Cerebellar nuclear complex (tissue), 1 donor: ENCODE measurements at regions not wholly inside any gene's neighbourhood (a gene's known extent, or its start where the extent isn't known, plus 50 kb on each side); places are given as distances from the start of the nearest gene placed in this dataset.

ENCODE experiments used
- DNase-seq, 2 experiments: peaks; one replicate each; lab custom pipeline; 2025; lab: John Stamatoyannopoulos, UW

DNA sequence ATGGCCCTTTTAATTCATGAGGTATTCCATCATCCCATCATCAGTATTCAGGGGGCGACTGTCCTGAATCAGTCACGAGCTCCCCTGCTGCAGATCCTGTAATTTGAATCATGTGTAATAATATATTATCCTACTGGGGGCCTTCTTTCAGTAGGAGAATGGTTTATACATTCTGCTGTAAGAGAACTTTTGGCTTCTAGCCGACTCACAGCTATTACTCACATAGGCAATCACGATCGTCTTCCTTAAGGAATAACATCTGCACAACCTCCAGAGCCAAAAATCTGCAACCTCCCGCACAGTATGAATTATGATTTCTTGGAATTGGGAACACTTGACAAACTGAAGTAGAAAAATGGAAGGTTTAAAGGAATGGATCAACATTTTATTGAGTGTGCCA is 343.0 kb downstream of the USP25 start:
- DNase-seq = no peak

DNA sequence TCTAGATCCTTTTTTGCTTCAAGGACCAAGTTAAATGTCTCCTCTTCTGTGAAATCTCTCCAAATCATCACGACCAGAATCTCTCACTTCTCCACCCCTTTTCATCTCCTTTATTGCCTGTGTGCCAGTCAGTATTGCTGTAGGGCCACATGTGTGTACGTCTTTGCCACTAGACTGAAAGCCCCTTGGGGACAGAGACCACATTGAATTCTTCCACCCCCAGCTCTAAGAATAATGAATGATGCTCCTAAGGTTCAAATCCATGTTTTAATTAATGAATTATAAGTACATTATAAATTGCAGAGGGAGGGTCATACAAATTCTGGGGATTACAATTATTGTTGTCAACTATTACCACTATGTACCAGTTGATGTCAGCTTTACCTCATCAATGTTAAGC is 343.8 kb downstream of the USP25 start:
- DNase-seq = peak in 1 of 2 experiments; percentile 42

DNA sequence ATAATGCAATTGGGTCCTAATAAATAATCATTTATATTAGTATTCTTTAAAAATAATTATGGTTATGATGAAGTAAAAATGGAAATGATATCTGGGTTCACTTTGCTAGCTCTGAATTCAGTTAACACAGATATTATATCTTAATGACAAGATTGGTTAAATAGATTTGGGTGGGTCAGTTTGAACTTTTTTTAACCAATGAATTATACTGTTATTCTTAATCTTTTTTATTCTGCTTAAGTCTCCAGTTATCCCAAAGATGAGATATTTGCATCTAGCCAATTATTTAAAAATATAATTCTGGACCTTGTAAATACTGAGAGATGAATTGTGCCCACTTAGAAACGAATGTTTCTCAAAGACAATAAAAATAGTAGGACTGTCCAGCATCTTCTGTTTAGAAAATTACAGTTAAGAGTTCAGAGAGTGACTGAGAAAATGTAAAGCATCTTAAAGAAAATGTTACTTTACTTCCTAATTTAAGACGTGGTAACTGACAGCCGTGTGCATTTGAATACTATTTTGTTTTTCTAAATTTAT is 345.2 kb downstream of the USP25 start:
- DNase-seq = no peak

DNA sequence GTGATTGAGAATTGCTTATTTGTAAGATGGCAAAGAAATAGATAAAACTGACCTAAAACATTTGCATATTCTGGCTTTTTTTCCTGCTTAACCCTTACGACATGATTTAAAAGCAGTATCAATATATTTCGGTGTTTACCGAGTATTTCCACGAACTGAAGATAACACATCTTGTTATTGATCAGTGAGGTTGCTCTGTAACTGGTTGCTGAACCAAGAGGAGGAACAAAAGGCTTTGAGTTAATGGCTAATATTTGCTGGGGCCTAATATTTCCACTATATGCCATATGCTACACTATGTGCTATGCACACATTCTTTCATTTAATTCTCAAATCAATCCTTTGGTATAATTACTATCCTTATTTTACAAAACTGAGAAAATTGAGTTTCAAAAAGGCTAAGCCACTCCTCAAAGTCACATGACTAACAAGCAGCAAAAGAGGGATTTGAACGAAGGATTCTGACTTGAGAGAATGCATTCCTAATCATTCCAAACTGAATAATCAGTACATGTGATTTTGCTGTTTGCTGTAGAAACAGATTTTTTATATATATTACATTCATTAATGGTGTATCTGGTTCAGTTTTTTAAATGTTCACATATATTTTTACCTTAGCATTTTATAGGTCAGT is 346.0 kb downstream of the USP25 start:
- peak in 1 of 2 experiments; percentile 19 for DNase-seq

DNA sequence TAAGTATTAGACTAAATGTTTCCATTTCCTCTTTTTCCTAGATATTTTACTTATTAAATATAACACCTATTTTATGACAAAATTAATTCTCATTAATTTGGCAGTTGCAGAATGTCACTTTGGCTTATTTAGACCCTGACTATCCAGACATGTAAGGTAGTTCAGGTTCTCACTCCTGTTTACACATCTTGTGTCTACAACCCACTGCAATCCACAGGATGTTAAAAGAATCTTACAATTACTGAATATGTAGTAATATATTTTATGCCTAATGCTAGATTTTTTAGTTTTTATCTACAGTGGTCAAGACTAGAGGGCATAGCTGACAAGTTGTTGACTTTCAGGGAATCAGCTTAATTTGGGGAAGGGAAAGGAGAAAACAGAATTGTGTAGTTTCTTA is 346.7 kb downstream of the USP25 start:
- no peak for DNase-seq

DNA sequence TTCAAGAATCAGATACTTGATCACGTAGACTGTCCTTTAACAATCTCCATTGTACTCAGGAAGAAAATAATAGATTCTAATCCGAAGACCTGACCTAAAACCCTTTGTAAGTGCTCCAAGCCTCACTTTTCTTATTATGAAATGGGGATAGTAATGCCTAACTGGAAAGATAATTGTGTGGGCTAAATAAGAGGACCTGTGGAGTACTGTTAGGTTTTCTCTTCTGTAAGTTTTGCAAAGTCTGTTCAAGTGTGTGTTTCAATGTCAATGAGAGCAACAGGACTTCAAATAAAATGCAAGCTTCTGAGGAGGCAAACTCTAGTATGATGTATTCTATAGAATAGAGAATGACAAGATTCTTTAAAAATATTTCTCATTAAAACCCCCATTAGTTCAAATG is 348.6 kb downstream of the USP25 start:
- no peak for DNase-seq

DNA sequence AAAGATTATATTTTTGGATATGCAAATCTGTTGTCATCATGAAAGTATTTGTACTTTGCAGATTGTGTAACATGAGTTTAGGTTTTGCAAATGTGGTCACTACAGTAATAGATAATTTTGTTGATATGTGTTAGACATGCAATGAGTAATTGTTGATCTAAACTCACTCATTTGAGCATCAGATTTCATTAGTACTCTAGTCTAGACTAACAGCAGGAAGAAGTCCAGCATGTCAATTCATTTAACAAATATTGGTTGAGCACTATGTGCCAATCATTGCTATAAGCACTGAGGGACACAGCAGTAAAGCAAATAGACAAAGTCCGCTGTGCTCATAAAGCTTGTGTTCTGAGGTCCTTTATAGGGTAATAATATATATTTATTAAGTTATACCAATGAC is 350.0 kb downstream of the USP25 start:
- no peak for DNase-seq

DNA sequence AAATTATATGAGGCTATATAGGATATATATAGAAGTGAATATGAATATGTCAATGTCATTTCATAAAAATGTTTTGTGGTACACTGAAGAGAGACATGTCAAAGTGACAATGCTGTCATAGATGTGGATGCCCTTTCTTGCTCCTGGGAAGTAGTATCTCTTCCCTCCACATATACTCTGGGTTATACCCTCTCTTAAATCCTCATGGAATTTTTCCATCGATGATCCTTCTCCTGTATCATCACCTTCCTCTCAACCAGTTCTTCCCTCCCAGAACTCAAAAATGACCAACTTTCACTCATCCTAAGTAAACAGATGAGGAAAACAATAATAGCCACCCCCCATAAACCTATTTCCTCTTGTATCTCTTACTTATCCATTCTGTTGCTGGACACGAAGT is 351.5 kb downstream of the USP25 start:
- DNase-seq = no peak

DNA sequence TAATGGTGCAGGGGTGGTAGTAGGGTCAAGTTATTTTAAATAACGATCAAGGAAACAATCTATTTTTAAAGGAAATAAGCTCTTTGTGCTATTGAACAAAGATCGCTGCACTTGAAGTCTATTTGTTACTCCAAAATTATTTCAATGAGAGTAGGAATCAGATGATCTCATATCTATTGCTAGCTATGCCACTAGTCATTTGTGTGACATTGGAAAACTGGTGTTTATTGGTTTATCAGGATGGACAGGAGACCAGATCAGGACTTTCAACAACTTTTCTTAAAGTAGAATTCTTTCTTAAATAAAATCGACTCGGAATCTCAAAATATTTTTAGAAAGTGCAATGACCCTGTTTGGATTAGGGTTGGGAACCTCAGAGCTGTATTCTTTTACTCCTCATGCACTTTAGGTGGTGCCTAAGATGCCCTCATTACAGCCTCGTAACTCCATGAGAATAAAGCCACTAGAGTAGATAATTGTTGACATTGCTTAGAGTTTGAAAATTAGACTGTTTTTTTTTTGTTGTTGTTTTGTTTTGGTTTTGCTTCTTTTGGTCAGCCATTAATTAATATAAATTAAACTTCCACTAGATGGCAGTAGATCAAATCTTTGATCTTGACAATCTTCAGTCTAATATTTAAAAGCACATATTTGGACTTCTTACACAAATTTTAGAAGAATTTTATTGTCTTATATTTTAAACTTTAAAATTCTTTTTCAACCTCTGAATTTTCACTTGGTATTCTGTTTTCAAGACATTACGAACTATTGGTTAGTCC is 352.4 kb downstream of the USP25 start:
- peak in 1 of 2 experiments; percentile 21 for DNase-seq

DNA sequence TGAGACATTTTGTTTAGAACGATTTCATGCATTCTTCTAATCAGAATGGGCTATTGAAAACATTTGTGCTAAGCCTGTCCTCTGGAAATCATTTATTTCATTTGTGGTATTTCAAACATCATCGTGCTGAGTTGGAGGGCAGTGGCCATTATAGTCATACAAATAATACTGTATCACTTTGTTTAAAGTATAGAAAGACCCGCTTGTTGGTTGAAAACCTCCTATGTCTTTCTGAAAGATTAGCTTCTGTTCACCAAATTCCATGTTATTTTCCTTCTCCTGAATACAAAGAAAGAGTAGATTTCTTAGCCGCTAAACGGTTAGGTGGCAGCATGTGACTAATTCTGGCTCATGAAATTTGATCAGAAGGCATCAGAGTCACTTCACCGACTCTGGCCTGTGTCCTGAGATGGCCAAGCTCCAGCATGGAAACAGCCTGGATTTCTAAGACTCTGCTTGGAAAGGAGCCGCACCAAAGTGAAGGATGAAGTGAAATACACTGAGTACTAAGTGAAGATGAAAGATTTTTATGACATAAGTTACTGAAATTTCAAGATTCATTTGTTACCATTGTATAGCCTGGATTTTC is 355.1 kb downstream of the USP25 start:
- peak; percentile 49 to 73 for DNase-seq

DNA sequence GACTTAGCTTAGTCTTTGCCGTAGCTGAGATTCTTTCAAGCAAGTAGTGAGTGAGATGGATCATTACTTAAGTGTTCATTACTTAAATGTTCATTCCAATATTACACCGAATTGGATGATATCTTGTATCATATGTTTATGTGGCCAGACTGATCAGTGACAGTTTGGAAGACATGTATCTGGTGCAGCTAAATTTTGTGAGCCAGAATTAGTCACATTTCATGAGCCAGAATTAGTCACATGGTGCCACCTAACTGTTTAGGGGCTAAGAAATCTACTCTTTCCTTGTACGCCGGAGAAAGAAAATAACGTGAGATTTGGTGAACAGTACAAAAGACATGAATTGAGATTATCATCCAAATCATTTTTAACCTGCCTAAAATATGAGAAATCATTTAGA is 355.6 kb downstream of the USP25 start:
- peak in 1 of 2 experiments; percentile 17 for DNase-seq

DNA sequence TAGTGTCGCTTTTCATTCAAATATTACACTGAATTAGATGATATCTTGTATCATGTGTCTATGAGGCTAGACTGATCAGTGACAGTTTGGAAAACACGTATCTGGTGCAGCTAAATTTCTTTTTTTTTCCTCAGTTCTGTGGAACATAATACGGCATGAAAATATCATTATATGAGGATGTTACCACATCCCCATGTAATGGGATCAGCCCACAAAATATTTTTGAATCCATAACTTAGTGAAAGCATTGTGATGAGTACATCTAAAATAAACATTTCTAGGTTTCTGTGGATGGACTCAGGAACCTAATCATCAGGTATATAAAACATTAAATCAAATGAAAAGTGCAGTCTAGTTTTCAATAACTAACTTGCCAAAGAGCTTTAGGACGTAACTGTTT is 356.3 kb downstream of the USP25 start:
- DNase-seq = no peak

DNA sequence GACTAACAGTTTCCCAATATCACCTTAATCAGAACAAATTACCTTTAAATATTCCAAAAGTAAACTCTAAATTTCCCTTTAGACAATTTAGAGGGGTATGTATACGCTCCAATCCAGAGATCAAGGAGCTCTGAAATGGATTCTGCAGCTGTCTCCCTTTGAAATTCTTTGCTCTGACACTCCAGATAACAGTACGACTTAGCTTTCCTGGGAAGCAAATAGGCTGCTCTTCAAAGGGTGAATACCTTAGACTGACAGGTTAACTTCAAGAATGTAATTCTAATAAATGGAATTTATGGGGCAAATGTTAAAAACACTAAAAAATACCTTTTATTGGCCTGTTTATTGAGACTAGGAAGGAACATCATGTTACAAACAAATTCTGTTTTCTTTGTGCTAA is 357.2 kb downstream of the USP25 start:
- peak in 1 of 2 experiments; percentile 47 for DNase-seq

DNA sequence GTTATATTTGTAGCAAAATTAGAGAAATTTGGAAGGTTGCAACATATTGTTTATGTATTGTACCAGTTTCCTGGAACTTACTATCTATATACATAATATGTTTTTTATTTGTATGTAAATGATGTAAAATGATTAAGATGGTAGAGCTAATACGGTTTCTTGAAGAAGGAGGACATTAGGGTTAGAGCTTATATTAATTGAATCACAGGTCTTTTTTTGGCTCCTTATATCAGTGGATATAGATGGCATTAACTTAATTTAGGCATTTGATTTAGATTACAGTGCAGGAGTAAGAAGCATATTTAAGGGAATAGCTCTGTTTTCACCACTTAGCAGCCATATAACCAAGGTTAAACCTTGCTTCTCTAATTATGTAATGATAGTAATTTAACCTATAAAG is 357.7 kb downstream of the USP25 start:
- no peak for DNase-seq

DNA sequence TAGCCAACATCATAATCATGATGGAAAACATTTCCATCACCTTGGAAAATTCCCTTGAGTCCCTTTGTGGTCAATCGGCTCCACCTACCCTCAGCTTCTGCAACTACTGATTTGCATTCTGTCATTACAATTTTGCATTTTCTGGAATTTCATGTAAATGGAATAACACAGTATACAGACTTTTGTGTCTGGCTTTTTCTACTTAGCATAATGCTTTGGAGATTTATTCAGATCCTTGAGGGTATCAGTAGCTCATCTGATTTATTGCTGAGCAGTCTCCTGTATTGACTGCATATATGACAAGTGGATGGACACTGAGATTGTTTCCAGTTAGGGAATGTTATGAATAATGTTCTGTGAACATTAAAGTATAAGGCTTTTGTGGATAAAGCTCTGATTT is 358.3 kb downstream of the USP25 start:
- DNase-seq = no peak

DNA sequence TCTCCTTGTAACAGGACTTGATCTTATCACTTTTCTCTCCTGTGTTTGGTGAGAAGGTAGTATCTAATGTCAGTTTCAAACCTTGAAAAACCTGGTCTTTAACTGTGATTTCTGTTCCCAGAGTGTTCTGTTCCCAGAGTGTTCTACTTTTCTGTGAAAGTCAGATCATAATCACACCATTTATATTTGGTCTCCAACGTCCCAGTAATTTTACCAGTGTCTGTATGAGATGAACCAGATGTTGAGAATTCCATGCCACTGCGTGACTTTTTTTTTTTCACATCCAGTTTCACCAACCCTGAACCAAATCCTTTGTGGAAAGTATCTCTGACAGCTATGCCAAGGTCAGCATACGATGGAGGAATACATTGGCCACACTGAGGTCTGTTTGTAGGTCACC is 365.2 kb downstream of the USP25 start:
- no peak for DNase-seq

DNA sequence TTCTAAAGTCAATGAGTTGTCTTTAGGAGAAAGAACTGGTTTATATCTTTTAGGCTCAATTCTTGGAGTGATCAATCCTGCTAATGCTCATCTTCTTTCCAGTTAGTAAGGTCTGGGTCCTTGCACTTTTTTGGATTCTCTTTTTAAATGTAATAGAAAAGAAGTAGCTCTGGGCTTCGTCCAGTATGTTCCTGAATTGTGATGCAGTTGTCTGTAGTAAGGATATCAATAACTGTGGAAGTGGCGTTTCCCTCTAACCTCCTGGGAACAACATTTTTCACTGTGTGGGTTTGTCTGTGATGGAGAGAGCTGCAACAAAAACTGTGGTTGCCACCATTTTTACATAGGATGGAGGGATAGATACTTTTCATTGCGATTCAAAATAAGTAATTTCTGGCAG is 367.2 kb downstream of the USP25 start:
- DNase-seq = no peak

DNA sequence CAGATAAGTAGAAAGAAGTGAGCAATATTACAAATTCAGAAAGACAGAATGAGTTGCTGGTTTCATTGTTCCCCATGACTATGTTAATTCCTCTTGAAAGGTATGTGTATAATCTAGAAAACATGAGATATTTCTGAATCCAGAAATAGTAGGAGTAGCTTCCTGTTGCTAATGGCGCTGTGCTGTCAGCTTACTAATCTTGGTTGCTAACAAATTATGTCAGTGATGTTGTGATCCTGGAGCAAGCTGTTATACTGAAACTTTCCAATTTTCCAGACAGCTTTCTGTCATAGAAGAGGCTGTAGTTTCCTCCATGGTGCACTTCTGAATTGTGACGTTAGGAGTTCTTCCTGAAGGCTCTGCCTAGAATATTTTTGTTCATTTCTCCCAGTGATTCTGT is 372.3 kb downstream of the USP25 start:
- DNase-seq = no peak

DNA sequence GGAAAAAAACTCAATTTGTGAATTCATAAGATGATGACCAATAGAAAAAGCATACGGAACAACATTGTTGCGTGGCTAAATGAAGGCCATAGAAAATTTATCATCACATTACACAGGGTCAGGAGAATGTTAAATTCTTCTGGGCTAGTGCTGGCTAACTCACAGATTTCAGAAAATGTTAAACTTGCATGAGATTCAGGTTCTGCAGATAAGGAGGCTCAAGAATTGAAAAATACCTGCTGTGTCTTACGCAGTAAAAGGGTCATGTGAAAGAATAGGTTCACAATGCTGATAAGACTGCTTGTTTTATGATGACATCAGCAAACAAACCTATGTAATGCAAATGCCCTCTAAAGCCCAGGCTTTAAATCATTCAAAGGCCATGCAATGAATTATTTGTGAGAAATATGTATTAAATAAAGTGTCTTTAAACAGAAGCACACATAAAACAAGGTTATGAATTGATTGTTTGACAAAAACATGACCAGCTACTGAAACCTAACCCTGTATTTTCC is 378.8 kb downstream of the USP25 start:
- DNase-seq = no peak

DNA sequence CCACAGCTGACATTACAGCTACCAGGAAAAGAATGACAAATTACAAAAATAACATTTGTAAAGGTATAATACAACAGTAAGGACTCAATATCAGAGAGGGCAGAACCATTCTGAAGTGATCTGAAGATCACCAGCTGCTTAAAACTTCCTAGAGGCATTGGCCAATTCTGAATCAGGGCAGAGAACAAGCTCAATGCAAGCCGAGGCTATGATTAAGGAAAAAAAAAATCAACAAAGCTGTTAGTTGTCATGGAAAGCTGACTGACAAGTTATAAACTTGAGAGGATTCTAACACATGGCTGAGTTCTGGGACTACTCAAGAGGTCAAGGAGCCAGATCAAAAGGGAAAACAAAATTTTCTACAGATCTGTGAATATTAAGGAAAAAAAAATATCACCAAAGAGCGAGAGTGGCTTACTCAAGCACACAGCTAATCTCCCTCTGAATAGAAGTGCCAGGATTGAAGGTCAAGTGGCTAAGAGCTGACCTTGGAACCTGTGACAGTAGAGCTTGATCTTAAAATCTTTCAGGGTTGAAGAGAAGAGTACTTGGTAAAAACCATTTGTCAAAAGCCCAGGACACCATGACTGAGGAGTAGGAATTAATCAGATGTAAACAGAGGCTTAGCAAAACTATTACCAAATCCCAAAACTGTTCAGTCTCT is 383.4 kb downstream of the USP25 start:
- DNase-seq = no peak

DNA sequence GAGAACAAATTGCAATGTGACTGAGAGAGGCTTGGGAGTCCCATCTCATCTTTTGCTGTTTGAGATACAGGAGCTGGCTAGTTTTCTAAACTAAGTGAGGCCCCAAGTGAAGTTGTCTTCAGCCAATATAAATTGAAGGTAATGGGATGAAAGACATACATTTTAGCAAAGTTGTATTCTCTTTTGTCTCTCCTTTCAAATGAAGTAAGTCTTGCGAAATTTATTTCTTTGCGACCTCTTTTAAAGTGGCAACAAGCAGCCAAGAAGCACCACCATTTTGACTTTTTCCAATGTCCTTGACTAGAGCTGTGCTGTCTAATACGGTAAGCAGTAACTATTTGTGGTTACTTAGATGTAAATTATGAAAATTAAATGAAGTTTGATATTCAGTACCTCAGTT is 385.7 kb downstream of the USP25 start:
- DNase-seq = no peak

DNA sequence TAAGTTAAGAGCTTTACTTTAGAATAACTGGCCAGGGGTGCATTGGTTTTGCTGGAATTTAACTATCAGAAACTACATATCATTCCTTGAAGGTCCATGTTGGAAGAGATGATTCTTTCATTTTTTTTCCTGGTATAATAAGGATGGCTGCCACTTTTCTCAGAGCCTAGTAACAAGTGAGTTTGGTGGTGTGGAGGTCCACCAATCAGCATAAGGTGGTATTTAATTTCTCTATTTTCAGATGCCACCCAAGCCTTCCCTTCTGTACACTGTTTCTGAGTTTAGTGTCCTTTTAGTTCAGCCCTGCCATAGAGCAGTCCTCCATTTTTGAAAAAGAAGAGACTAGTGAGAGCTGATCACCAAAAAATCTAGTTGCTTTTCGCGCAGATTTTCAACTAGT is 386.3 kb downstream of the USP25 start:
- no peak for DNase-seq
